ENCODE measurements at regions not wholly inside any gene's neighbourhood (a gene's known extent, or its start where the extent isn't known, plus 50 kb on each side); places are given as distances from the start of the nearest gene placed in this dataset.

GRCh38 chr5:87887247-87887646 is 381.4 kb downstream of the TMEM161B start:
- Histone ChIP-seq H3K79me2 (ENCODE audit: control insufficient read depth, insufficient read depth, low read length) (no peaks in the 10 kb centered on the region), H3K4me2 (ENCODE audit: extremely low read depth, insufficient read depth, low read length) (no peak overlapping the region), H3K4me1 (ENCODE audit: control insufficient read depth, extremely low read depth, insufficient read depth, low read length) (no peaks in the 10 kb centered on the region), H3K27ac (ENCODE audit: insufficient read depth, low read length) (no peak overlapping the region), H3K9ac (ENCODE audit: insufficient read depth, low read length) (no peak overlapping the region), H2AFZ (ENCODE audit: low read length) (no peak overlapping the region), H4K20me1 (ENCODE audit: control insufficient read depth, extremely low read depth, insufficient read depth, low read length) (no peaks in the 10 kb centered on the region), H3K9me3 (ENCODE audit: control insufficient read depth, insufficient read depth, low read depth, low read length) (no peaks in the 10 kb centered on the region), H3K4me3 (replicated peaks in 1 of 4; ENCODE audit: control extremely low read depth in 1 of 4, insufficient read depth in 1 of 4, low read depth in 3 of 4, low read length in 4 of 4) (no peak overlapping the region), H3K27me3 (ENCODE audit: control insufficient read depth, insufficient read depth, low read length) (no peaks in the 10 kb centered on the region), H3K36me3 (ENCODE audit: control insufficient read depth, insufficient read depth, low read length) (no peaks in the 10 kb centered on the region)
- no peak for TF ChIP-seq CTCF (conservative IDR thresholded peaks at IDR 0.05 in 1 of 2, IDR thresholded peaks at IDR 0.05 in 1 of 2; ENCODE audit: low read depth in 1 of 2, low read length in 2 of 2)
- TF ChIP-seq EZH2 (IDR thresholded peaks at IDR 0.05; ENCODE audit: low read length, missing control alignments): no peak
- no peak for DNase-seq (ENCODE audit: low read depth in 2 of 2)

- no peaks in the 10 kb centered on the region for H3K36me3 ChIP-seq (ENCODE audit: control insufficient read depth, insufficient read depth, low read length)
- H3K9me3 ChIP-seq (ENCODE audit: control insufficient read depth, insufficient read depth, low read depth, low read length): no peaks in the 10 kb centered on the region
- H3K27me3 ChIP-seq (ENCODE audit: control insufficient read depth, insufficient read depth, low read length): no peaks in the 10 kb centered on the region
- no peak overlapping the region for H3K27ac ChIP-seq (ENCODE audit: insufficient read depth, low read length)
- no peak for TF ChIP-seq EZH2 (IDR thresholded peaks at IDR 0.05; ENCODE audit: low read length, missing control alignments)
- TF ChIP-seq CTCF (conservative IDR thresholded peaks at IDR 0.05 in 1 of 2, IDR thresholded peaks at IDR 0.05 in 1 of 2; ENCODE audit: low read depth in 1 of 2, low read length in 2 of 2): no peak
- no peak overlapping the region for H2AFZ ChIP-seq (ENCODE audit: low read length)
- no peaks in the 10 kb centered on the region for H3K4me1 ChIP-seq (ENCODE audit: control insufficient read depth, extremely low read depth, insufficient read depth, low read length)
- no peak overlapping the region for H3K9ac ChIP-seq (ENCODE audit: insufficient read depth, low read length)
- no peak overlapping the region for H3K4me2 ChIP-seq (ENCODE audit: extremely low read depth, insufficient read depth, low read length)
- DNase-seq (ENCODE audit: low read depth in 2 of 2): no peak
- no peaks in the 10 kb centered on the region for H3K79me2 ChIP-seq (ENCODE audit: control insufficient read depth, insufficient read depth, low read length)
- no peaks in the 10 kb centered on the region for H4K20me1 ChIP-seq (ENCODE audit: control insufficient read depth, extremely low read depth, insufficient read depth, low read length)
- no peak overlapping the region for H3K4me3 ChIP-seq (replicated peaks in 1 of 4; ENCODE audit: control extremely low read depth in 1 of 4, insufficient read depth in 1 of 4, low read depth in 3 of 4, low read length in 4 of 4)
Observed at GRCh38 chr5:87886164-87886563, 382.5 kb downstream of the TMEM161B start.

- TF ChIP-seq EZH2 (IDR thresholded peaks at IDR 0.05; ENCODE audit: low read length, missing control alignments) (no peak), CTCF (conservative IDR thresholded peaks at IDR 0.05 in 1 of 2, IDR thresholded peaks at IDR 0.05 in 1 of 2; ENCODE audit: low read depth in 1 of 2, low read length in 2 of 2) (no peak)
- H3K79me2 ChIP-seq (ENCODE audit: control insufficient read depth, insufficient read depth, low read length): no peaks in the 10 kb centered on the region
- no peak overlapping the region for H3K4me2 ChIP-seq (ENCODE audit: extremely low read depth, insufficient read depth, low read length)
- H3K4me1 ChIP-seq (ENCODE audit: control insufficient read depth, extremely low read depth, insufficient read depth, low read length): no peaks in the 10 kb centered on the region
- peak in 1 of 2 donors; percentile 8 for DNase-seq (ENCODE audit: low read depth in 2 of 2)
- H3K36me3 ChIP-seq (ENCODE audit: control insufficient read depth, insufficient read depth, low read length): no peaks in the 10 kb centered on the region
- H2AFZ ChIP-seq (ENCODE audit: low read length): no peak overlapping the region
- H3K27ac ChIP-seq (ENCODE audit: insufficient read depth, low read length): no peak overlapping the region
- no peak overlapping the region for H3K9ac ChIP-seq (ENCODE audit: insufficient read depth, low read length)
- H3K4me3 ChIP-seq (replicated peaks in 1 of 4; ENCODE audit: control extremely low read depth in 1 of 4, insufficient read depth in 1 of 4, low read depth in 3 of 4, low read length in 4 of 4): no peak overlapping the region
- no peaks in the 10 kb centered on the region for H3K27me3 ChIP-seq (ENCODE audit: control insufficient read depth, insufficient read depth, low read length)
- H3K9me3 ChIP-seq (ENCODE audit: control insufficient read depth, insufficient read depth, low read depth, low read length): no peaks in the 10 kb centered on the region
- H4K20me1 ChIP-seq (ENCODE audit: control insufficient read depth, extremely low read depth, insufficient read depth, low read length): no peaks in the 10 kb centered on the region
Observed at GRCh38 chr5:87885758-87886157, 382.9 kb downstream of the TMEM161B start.
